SK-N-SH (cell line): ENCODE measurements at regions not wholly inside any gene's neighbourhood (a gene's known extent, or its start where the extent isn't known, plus 50 kb on each side); places are given as distances from the start of the nearest gene placed in this dataset.

Source experiments
- CTCF ChIA-PET: fragments of 300-600, 350-600 bp; formaldehyde crosslinking; extraction: SDS; loops from one replicate; lab custom pipeline; 2021; lab: Yijun Ruan, JAX
- POLR2A ChIA-PET: fragments of 350-600 bp; sonication (Branson Sonifier 250); formaldehyde crosslinking; extraction: SDS; loops from one replicate; lab custom pipeline; 2020; ENCODE audit warnings: antibody characterized with exemption, inconsistent platforms; lab: Yijun Ruan, JAX
- DNase-seq: peaks from one replicate; pipeline ENCODE4 v3.0.0; 2012
- H2AFZ ChIP-seq: fragments of 200-600 bp; sonication (generic); 2 replicates; pipeline ENCODE4 v1.8.1; 2016; ENCODE audit warnings: antibody characterized with exemption, mild to moderate bottlenecking, low read depth
- H3F3A ChIP-seq: fragments of 200-600 bp; sonication (generic); replicated peaks from 2 replicates; pipeline ENCODE3; 2016; ENCODE audit warnings: antibody characterized with exemption, mild to moderate bottlenecking; ENCODE audit not compliant: insufficient read depth
- H3K27ac ChIP-seq, 2 experiments: fragments of 200-500 bp in 1 of 2; fragments of 200-600 bp in 1 of 2; sonication (Bioruptor generic) in 1 of 2; sonication (generic), shearing (Covaris generic) in 1 of 2; 2 replicates each; pipeline versions ENCODE4 v1.5.1 to v1.6.1; 2014 to 2016; ENCODE audit warnings: low read depth in 2 of 2, inconsistent platforms in 1 of 2, low read length in 1 of 2, mild to moderate bottlenecking in 1 of 2, mixed read lengths in 1 of 2
- H3K27me3 ChIP-seq: fragments of 200-600 bp; sonication (generic), shearing (Covaris generic); 2 replicates; pipeline ENCODE4 v1.6.1; 2016; ENCODE audit warnings: mixed run types; ENCODE audit not compliant: insufficient read depth
- H3K36me3 ChIP-seq, 2 experiments: fragments of 200-500 bp in 1 of 2; fragments of 200-600 bp in 1 of 2; sonication (Bioruptor generic) in 1 of 2; sonication (generic) in 1 of 2; replicated peaks in 1 of 2; 2 replicates each; pipeline versions ENCODE3 to v1.5.1; 2014 to 2016; ENCODE audit warnings: low read length in 1 of 2, mild to moderate bottlenecking in 1 of 2; ENCODE audit not compliant: insufficient read depth in 2 of 2, control insufficient read depth in 1 of 2
- H3K4me1 ChIP-seq, 2 experiments: fragments of 200-500 bp in 1 of 2; fragments of 200-600 bp in 1 of 2; sonication (Bioruptor generic) in 1 of 2; sonication (generic), shearing (Covaris generic) in 1 of 2; 2 replicates each; pipeline versions ENCODE4 v1.5.1 to v1.6.1; 2014 to 2016; ENCODE audit warnings: low read depth in 1 of 2, low read length in 1 of 2, mixed run types in 1 of 2; ENCODE audit not compliant: insufficient read depth in 2 of 2, control insufficient read depth in 1 of 2
- H3K4me2 ChIP-seq: fragments of 200-600 bp; sonication (generic), shearing (Covaris generic); 2 replicates; pipeline ENCODE4 v1.6.1; 2017; ENCODE audit warnings: mixed run types
- H3K4me3 ChIP-seq, 2 experiments: fragments of 200-500 bp in 1 of 2; fragments of 200-600 bp in 1 of 2; sonication (Bioruptor generic) in 1 of 2; sonication (generic), shearing (Covaris generic) in 1 of 2; 2 replicates each; pipeline versions ENCODE4 v1.5.1 to v1.8.1; 2014 to 2016; ENCODE audit warnings: low read depth in 2 of 2, inconsistent platforms in 1 of 2, low read length in 1 of 2, mild to moderate bottlenecking in 1 of 2, mixed read lengths in 1 of 2, moderate library complexity in 1 of 2
- H3K79me2 ChIP-seq: fragments of 200-600 bp; sonication (generic); 2 replicates; pipeline ENCODE4 v1.8.1; 2017; ENCODE audit warnings: mild to moderate bottlenecking; ENCODE audit not compliant: insufficient read depth
- H3K9ac ChIP-seq: fragments of 200-600 bp; sonication (generic); 2 replicates; pipeline ENCODE4 v1.6.1; 2017; ENCODE audit warnings: mixed run types
- H3K9me2 ChIP-seq: fragments of 200-600 bp; sonication (generic); 2 replicates; pipeline ENCODE4 v1.6.1; 2017; ENCODE audit warnings: mixed run types
- H3K9me3 ChIP-seq: fragments of 200-600 bp; sonication (generic); 2 replicates; pipeline ENCODE4 v1.6.1; 2017; ENCODE audit warnings: mixed run types, mild to moderate bottlenecking, moderate library complexity
- H4K20me1 ChIP-seq: fragments of 200-600 bp; sonication (generic); 2 replicates; pipeline ENCODE4 v1.6.1; 2017; ENCODE audit warnings: mild to moderate bottlenecking, mixed run types; ENCODE audit not compliant: insufficient read depth
- CHD2 ChIP-seq: fragments of 150-350 bp; IDR thresholded peaks from 2 replicates; pipeline ENCODE4 v1.6.1; 2018; ENCODE audit warnings: low read length; ENCODE audit not compliant: partially characterized antibody
- EZH2phosphoT487 ChIP-seq: fragments of 200-600 bp; sonication (generic); IDR thresholded peaks from 2 replicates; pipeline ENCODE4 v1.6.1; 2017; ENCODE audit warnings: low read depth, mixed run types, mild to moderate bottlenecking, antibody characterized with exemption, moderate library complexity, borderline replicate concordance
- FOSL2 ChIP-seq: IDR thresholded peaks from 2 replicates; pipeline ENCODE4 v1.4.0; 2012; ENCODE audit warnings: low read depth, mild to moderate bottlenecking, moderate library complexity, borderline replicate concordance
- FOXM1 ChIP-seq: IDR thresholded peaks from 2 replicates; pipeline ENCODE4 v1.4.0; 2012; ENCODE audit warnings: low read depth, mild to moderate bottlenecking
- MEF2A ChIP-seq: IDR thresholded peaks from 2 replicates; pipeline ENCODE4 v1.4.0; 2012; ENCODE audit warnings: low read depth, borderline replicate concordance
- MXI1 ChIP-seq: IDR thresholded peaks from 2 replicates; pipeline ENCODE4 v1.6.1; 2012; ENCODE audit warnings: mild to moderate bottlenecking, low read depth, low read length, improper control_type of control experiment
- POLR2AphosphoS5 ChIP-seq: IDR thresholded peaks from 2 replicates; pipeline ENCODE4 v1.6.1; 2012; ENCODE audit warnings: low read depth, low read length
- RAD21 ChIP-seq: IDR thresholded peaks from 2 replicates; pipeline ENCODE4 v1.6.1; 2012; ENCODE audit warnings: mild to moderate bottlenecking, low read length
- RXRA ChIP-seq: IDR thresholded peaks from 2 replicates; pipeline ENCODE4 v1.4.0; 2012; ENCODE audit warnings: low read depth, mild to moderate bottlenecking, borderline replicate concordance
- SIN3A ChIP-seq: IDR thresholded peaks from 2 replicates; pipeline ENCODE4 v1.6.1; 2012; ENCODE audit warnings: low read depth, mild to moderate bottlenecking, low read length, moderate library complexity, borderline replicate concordance
- SMC3 ChIP-seq: IDR thresholded peaks from 2 replicates; pipeline ENCODE4 v1.6.1; 2012; ENCODE audit warnings: low read depth, low read length, improper control_type of control experiment
- TAF1 ChIP-seq: IDR thresholded peaks from 2 replicates; pipeline ENCODE4 v1.6.1; 2012; ENCODE audit warnings: low read depth, mild to moderate bottlenecking, low read length, moderate library complexity, borderline replicate concordance
- TCF12 ChIP-seq: IDR thresholded peaks from 2 replicates; pipeline ENCODE4 v1.4.0; 2012
- WGBS: methylation state at CpG from one replicate; pipeline ENCODE4 v1.1.6; 2017; ENCODE audit warnings: low lambda C conversion rate; 5-methylcytosine and 5-hydroxymethylcytosine counted together
- TF ChIP-seq, protein P1 (sequence below): IDR thresholded peaks from 2 replicates; pipeline ENCODE4 v1.4.0; 2012; ENCODE audit warnings: low read depth, borderline replicate concordance
- TF ChIP-seq, protein P2 (sequence below): fragments of 150-350 bp; IDR thresholded peaks from 2 replicates; pipeline ENCODE4 v1.6.1; 2017; ENCODE audit warnings: antibody characterized with exemption, low read length, low read depth, borderline replicate concordance
- TF ChIP-seq, protein P3 (sequence below): IDR thresholded peaks from 2 replicates; pipeline ENCODE4 v1.4.0; 2012; ENCODE audit warnings: low read depth
- TF ChIP-seq, protein P4 (sequence below): IDR thresholded peaks from 2 replicates; pipeline ENCODE4 v1.6.1; 2012; ENCODE audit warnings: mild to moderate bottlenecking, low read depth, low read length, moderate library complexity
- TF ChIP-seq, protein P5 (sequence below): fragments of 200-600 bp; sonication (generic); IDR thresholded peaks from 2 replicates; pipeline ENCODE4 v1.6.1; 2017; ENCODE audit warnings: antibody characterized with exemption, mild to moderate bottlenecking, moderate library complexity
- TF ChIP-seq, protein P6 (sequence below): IDR thresholded peaks from 2 replicates; pipeline ENCODE4 v1.4.0; 2012; ENCODE audit warnings: low read depth, borderline replicate concordance

DNA sequence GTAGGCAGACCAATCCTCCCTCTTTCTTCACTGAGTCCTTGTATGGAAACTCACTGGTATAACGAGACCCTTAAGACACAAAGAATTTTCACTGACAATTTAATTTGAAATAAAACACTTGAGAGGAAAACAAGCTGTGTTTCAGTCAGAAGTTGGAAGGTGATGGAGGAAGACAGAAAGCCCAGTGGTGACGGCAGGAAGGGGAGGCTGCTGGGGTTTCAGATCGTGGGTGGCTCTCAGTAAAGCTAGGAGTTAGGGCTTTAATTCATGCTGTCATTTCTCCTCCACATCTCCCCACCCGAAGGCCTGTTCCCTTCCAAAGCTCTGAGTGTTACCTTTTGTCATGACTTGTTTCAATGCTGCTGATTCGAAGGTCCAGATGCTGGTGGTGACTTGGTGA is 605.2 kb upstream of the DPP6 start:
- 2% methylated on average over 5 of the region's 5 CpGs for WGBS
- H3K9ac ChIP-seq: no peak overlapping the region
- DNase-seq: no peak
- no peaks in the 10 kb centered on the region for H3K4me1 ChIP-seq
- H3K36me3 ChIP-seq: no peaks in the 10 kb centered on the region
- no peak overlapping the region for H3K4me3 ChIP-seq
- H3K9me3 ChIP-seq: no peaks in the 10 kb centered on the region; the same call in 1 of the 2 replicates
- no peaks in the 10 kb centered on the region for H3K27me3 ChIP-seq
- no peaks in the 10 kb centered on the region for H4K20me1 ChIP-seq
- no peak overlapping the region for H3K27ac ChIP-seq
- POLR2A ChIA-PET: no interaction called here
- H3K9me2 ChIP-seq: no peaks in the 10 kb centered on the region
- CTCF ChIA-PET: no interaction called here
- no peaks in the 10 kb centered on the region for H3K79me2 ChIP-seq
- no peak overlapping the region for H3K4me2 ChIP-seq
- no peak overlapping the region for H2AFZ ChIP-seq
- H3F3A ChIP-seq: no peaks in the 10 kb centered on the region
- TF ChIP-seq SMC3: no peak
- no peak for TF ChIP-seq EZH2phosphoT487
- no peak for TF ChIP-seq SIN3A
- no peak for TF ChIP-seq CHD2
- TF ChIP-seq, protein P1, sequence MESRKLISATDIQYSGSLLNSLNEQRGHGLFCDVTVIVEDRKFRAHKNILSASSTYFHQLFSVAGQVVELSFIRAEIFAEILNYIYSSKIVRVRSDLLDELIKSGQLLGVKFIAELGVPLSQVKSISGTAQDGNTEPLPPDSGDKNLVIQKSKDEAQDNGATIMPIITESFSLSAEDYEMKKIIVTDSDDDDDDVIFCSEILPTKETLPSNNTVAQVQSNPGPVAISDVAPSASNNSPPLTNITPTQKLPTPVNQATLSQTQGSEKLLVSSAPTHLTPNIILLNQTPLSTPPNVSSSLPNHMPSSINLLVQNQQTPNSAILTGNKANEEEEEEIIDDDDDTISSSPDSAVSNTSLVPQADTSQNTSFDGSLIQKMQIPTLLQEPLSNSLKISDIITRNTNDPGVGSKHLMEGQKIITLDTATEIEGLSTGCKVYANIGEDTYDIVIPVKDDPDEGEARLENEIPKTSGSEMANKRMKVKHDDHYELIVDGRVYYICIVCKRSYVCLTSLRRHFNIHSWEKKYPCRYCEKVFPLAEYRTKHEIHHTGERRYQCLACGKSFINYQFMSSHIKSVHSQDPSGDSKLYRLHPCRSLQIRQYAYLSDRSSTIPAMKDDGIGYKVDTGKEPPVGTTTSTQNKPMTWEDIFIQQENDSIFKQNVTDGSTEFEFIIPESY: no peak
- TF ChIP-seq, protein P2, sequence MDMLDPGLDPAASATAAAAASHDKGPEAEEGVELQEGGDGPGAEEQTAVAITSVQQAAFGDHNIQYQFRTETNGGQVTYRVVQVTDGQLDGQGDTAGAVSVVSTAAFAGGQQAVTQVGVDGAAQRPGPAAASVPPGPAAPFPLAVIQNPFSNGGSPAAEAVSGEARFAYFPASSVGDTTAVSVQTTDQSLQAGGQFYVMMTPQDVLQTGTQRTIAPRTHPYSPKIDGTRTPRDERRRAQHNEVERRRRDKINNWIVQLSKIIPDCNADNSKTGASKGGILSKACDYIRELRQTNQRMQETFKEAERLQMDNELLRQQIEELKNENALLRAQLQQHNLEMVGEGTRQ: no peak
- TF ChIP-seq TAF1: no peak
- no peak for TF ChIP-seq FOXM1
- no peak for TF ChIP-seq FOSL2
- TF ChIP-seq TCF12: no peak
- no peak for TF ChIP-seq POLR2AphosphoS5
- TF ChIP-seq MEF2A: no peak
- no peak for TF ChIP-seq MXI1
- TF ChIP-seq, protein P3, sequence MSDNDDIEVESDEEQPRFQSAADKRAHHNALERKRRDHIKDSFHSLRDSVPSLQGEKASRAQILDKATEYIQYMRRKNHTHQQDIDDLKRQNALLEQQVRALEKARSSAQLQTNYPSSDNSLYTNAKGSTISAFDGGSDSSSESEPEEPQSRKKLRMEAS: no peak
- TF ChIP-seq, protein P4, sequence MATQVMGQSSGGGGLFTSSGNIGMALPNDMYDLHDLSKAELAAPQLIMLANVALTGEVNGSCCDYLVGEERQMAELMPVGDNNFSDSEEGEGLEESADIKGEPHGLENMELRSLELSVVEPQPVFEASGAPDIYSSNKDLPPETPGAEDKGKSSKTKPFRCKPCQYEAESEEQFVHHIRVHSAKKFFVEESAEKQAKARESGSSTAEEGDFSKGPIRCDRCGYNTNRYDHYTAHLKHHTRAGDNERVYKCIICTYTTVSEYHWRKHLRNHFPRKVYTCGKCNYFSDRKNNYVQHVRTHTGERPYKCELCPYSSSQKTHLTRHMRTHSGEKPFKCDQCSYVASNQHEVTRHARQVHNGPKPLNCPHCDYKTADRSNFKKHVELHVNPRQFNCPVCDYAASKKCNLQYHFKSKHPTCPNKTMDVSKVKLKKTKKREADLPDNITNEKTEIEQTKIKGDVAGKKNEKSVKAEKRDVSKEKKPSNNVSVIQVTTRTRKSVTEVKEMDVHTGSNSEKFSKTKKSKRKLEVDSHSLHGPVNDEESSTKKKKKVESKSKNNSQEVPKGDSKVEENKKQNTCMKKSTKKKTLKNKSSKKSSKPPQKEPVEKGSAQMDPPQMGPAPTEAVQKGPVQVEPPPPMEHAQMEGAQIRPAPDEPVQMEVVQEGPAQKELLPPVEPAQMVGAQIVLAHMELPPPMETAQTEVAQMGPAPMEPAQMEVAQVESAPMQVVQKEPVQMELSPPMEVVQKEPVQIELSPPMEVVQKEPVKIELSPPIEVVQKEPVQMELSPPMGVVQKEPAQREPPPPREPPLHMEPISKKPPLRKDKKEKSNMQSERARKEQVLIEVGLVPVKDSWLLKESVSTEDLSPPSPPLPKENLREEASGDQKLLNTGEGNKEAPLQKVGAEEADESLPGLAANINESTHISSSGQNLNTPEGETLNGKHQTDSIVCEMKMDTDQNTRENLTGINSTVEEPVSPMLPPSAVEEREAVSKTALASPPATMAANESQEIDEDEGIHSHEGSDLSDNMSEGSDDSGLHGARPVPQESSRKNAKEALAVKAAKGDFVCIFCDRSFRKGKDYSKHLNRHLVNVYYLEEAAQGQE: no peak
- TF ChIP-seq RXRA: no peak
- no peak for TF ChIP-seq RAD21
- TF ChIP-seq, protein P5, sequence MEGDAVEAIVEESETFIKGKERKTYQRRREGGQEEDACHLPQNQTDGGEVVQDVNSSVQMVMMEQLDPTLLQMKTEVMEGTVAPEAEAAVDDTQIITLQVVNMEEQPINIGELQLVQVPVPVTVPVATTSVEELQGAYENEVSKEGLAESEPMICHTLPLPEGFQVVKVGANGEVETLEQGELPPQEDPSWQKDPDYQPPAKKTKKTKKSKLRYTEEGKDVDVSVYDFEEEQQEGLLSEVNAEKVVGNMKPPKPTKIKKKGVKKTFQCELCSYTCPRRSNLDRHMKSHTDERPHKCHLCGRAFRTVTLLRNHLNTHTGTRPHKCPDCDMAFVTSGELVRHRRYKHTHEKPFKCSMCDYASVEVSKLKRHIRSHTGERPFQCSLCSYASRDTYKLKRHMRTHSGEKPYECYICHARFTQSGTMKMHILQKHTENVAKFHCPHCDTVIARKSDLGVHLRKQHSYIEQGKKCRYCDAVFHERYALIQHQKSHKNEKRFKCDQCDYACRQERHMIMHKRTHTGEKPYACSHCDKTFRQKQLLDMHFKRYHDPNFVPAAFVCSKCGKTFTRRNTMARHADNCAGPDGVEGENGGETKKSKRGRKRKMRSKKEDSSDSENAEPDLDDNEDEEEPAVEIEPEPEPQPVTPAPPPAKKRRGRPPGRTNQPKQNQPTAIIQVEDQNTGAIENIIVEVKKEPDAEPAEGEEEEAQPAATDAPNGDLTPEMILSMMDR: no peak
- TF ChIP-seq, protein P6, sequence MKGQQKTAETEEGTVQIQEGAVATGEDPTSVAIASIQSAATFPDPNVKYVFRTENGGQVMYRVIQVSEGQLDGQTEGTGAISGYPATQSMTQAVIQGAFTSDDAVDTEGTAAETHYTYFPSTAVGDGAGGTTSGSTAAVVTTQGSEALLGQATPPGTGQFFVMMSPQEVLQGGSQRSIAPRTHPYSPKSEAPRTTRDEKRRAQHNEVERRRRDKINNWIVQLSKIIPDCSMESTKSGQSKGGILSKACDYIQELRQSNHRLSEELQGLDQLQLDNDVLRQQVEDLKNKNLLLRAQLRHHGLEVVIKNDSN: no peak
- TF ChIP-seq, all 33 proteins: peak for 0
